LNCaP clone FGC (cell line): ENCODE measurements at regions not wholly inside any gene's neighbourhood (a gene's known extent, or its start where the extent isn't known, plus 50 kb on each side); places are given as distances from the start of the nearest gene placed in this dataset.
"Not testable (repeated sequence)": the region's sequence is repeated elsewhere in the genome, so short reads cannot be mapped to it uniquely, and the experiment has no call there.

Source experiments
- DNase-seq: peaks from one replicate; pipeline ENCODE4 v3.0.0-alpha.2; 2011; ENCODE audit warnings: low read depth
- H3K4me3 ChIP-seq: 2 replicates; pipeline ENCODE4 v1.5.1; 2011; ENCODE audit warnings: mild to moderate bottlenecking, low read depth, low read length, control low read depth
- CTCF ChIP-seq: IDR thresholded peaks from 2 replicates; pipeline ENCODE4 v1.5.1; 2012; ENCODE audit warnings: mild to moderate bottlenecking; ENCODE audit not compliant: control insufficient read depth, insufficient read depth; ENCODE audit errors: extremely low read depth

- H3K4me3 ChIP-seq, result no peak overlapping the region
- no peak for DNase-seq
- TF ChIP-seq CTCF, result no peak
Observed at GRCh38 chr3:78507196-78507984, 1260.4 kb downstream of the ROBO1 start.

- no peak overlapping the region for H3K4me3 ChIP-seq
- no peak for TF ChIP-seq CTCF
- no peak for DNase-seq
Observed at GRCh38 chr3:78511840-78512239, 1256.0 kb downstream of the ROBO1 start.

- not testable (repeated sequence) for DNase-seq, H3K4me3 ChIP-seq
Observed at GRCh38 chr3:78512786-78513185, 1255.0 kb downstream of the ROBO1 start.

- TF ChIP-seq CTCF, result no peak
- no peak overlapping the region for H3K4me3 ChIP-seq
- DNase-seq, result no peak
Observed at GRCh38 chr3:78516437-78516836, 1251.4 kb downstream of the ROBO1 start.

- no peak for DNase-seq
- TF ChIP-seq CTCF, result no peak
- H3K4me3 ChIP-seq, result no peak overlapping the region
Observed at GRCh38 chr3:78516937-78517336, 1250.9 kb downstream of the ROBO1 start.

- H3K4me3 ChIP-seq, result no peak overlapping the region
- TF ChIP-seq CTCF, result no peak
- DNase-seq, result no peak
Observed at GRCh38 chr3:78517965-78518364, 1249.8 kb downstream of the ROBO1 start.

- TF ChIP-seq CTCF, result no peak
- H3K4me3 ChIP-seq, result no peak overlapping the region
- DNase-seq, result no peak
Observed at GRCh38 chr3:78519281-78519680, 1248.5 kb downstream of the ROBO1 start.
